BLaER1 treated with 17β-estradiol and CSF1 and Interleukin-3, amounts not matched to agents 10 nM and 100 nM (cell line): ENCODE measurements at regions not wholly inside any gene's neighbourhood (a gene's known extent, or its start where the extent isn't known, plus 50 kb on each side); places are given as distances from the start of the nearest gene placed in this dataset.

Source experiments
- H3K27ac ChIP-seq, 11 experiments: shearing (Covaris generic); formaldehyde crosslinking; 2 replicates each; pipeline ENCODE4 v1.8.1; 2022
- H3K27me3 ChIP-seq, 11 experiments: shearing (Covaris generic); formaldehyde crosslinking; 2 replicates each; pipeline ENCODE4 v1.8.1; 2022
- H3K36me3 ChIP-seq, 11 experiments: shearing (Covaris generic); formaldehyde crosslinking; 2 replicates each; pipeline ENCODE4 v1.8.1; 2022
- H3K4me1 ChIP-seq, 10 experiments: shearing (Covaris generic); formaldehyde crosslinking; 2 replicates each; pipeline ENCODE4 v1.8.1; 2022
- H3K4me2 ChIP-seq, 11 experiments: shearing (Covaris generic); formaldehyde crosslinking; 2 replicates each; pipeline ENCODE4 v1.8.1; 2022
- H3K4me3 ChIP-seq, 10 experiments: shearing (Covaris generic); formaldehyde crosslinking; 2 replicates each; pipeline ENCODE4 v1.8.1; 2022
- H3K9ac ChIP-seq, 11 experiments: shearing (Covaris generic); formaldehyde crosslinking; 2 replicates each; pipeline ENCODE4 v1.8.1; 2022
- H3K9me3 ChIP-seq, 11 experiments: shearing (Covaris generic); formaldehyde crosslinking; replicated peaks in 1 of 11; 2 replicates each; pipeline ENCODE4 v1.8.1; 2022
- H4K20me1 ChIP-seq, 11 experiments: shearing (Covaris generic); formaldehyde crosslinking; 2 replicates each; pipeline ENCODE4 v1.8.1; 2022
- Cebpa-rat ChIP-seq, 11 experiments: shearing (Covaris generic); IDR thresholded peaks; 2 replicates each; pipeline ENCODE4 v1.8.1; 2022

DNA sequence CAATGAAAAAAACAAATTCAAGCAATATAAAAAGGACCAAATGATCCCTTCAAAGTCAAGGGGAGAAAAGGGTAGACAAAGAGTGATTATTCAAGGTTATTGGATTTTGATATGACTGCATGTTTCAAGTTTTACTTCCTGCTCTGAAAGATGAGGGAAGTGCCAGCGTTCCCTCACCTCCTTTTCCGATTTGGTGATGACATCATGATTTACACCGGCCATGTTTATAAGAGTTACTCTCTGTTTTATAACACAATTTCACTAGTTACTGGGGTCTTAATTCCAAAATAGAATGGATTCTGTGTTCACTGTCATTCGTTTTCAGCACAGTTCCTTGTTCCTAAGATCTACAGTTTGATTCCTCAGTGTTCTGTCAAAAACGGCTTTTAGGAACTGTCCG is 60.5 kb upstream of the CPXM2 start:
- H3K4me3 ChIP-seq = no peak overlapping the region
- no peak for TF ChIP-seq Cebpa-rat (IDR thresholded peaks at IDR 0.05)
- peak overlapping the region; percentile 1 to 60 (median 32); a peak in 14 of 22 replicates for H3K4me2 ChIP-seq
- H3K36me3 ChIP-seq = no peaks in the 10 kb centered on the region
- H3K27me3 ChIP-seq = no peaks in the 10 kb centered on the region
- H3K9ac ChIP-seq = no peak overlapping the region
- H3K9me3 ChIP-seq = peaks cover 0 to 13% (median 0%) of the 10 kb centered on the region in 11 experiments; a peak in 2 of 22 replicates
- H3K27ac ChIP-seq = no peak overlapping the region
- H4K20me1 ChIP-seq = no peaks in the 10 kb centered on the region
- H3K4me1 ChIP-seq = peaks cover 0 to 29% (median 17%) of the 10 kb centered on the region in 10 experiments; a peak in 16 of 20 replicates

DNA sequence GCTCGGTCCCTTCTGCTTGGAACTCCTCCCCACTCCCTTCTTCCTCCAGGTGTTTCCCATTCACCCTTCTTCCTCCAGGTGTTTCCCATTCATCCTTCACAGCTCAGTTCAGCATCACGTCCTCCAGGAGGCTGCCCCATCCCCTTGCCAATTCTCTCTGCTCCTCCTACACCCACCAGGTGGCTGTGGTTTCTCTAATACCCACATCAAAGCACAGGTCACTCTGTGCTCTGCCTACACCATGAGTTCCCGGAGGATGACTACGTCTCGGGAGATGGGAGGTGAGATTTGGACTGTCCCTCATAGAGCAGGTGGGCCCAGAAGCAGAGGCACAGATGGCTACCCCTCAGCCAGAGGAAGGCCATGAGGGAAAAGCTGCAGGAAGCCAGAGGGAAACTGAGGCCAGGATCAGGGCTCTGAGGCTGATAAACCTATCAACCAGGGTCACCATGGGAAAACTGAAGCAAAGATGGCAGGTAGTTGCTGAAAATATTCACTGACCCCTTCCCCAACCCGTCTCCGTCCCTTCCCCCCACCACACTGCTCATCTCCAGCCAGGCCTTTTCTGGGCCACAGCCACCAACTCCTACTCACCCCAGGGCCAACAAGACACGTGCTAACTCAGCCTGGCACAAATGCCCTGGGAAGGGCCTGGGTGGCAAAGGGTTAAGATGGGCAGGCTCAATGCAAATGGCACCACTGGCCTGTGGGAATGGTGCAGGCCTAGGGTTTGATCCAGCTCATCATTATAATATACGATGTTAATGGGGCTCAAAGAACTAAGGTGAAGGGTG is 56.6 kb upstream of the CPXM2 start:
- no peaks in the 10 kb centered on the region for H4K20me1 ChIP-seq
- TF ChIP-seq Cebpa-rat (IDR thresholded peaks at IDR 0.05) = no peak
- H3K4me1 ChIP-seq = peaks cover 0 to 50% (median 32%) of the 10 kb centered on the region in 10 experiments; a peak in 16 of 20 replicates
- no peak overlapping the region for H3K4me3 ChIP-seq
- H3K9ac ChIP-seq = no peak overlapping the region
- H3K9me3 ChIP-seq = peaks cover 0 to 13% (median 0%) of the 10 kb centered on the region in 11 experiments; a peak in 2 of 22 replicates
- H3K27ac ChIP-seq = no peak overlapping the region
- peak overlapping the region in 8 of 11 experiments; percentile 37 to 72 (median 52); a peak in 16 of 22 replicates for H3K4me2 ChIP-seq
- H3K36me3 ChIP-seq = no peaks in the 10 kb centered on the region
- H3K27me3 ChIP-seq = no peaks in the 10 kb centered on the region

DNA sequence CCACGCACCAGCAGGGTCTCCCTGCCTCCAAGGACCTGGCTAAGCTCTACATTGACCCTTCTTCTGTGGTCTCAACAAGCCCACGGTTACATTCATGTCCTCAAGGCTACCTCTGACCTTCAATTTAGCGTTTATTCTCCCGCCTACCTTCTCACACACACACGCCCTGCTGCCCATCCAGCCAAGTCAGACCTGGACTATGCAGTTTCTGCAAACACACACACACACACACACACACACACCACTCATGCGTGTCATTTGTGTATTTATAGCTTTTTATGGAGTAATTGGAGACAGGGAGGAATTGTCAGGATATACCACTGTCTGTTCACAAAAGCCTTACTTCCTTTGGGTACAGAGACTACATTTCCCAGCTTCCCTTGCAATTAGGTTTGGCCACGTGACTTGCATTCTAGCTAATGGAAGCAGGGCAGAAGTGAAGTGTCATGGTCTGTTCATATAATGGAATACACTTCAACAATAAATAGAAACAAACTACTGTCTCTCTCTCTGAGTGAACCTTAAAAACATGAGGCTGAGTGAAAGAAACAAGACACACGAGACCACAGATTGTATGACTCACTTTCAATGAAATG is 53.8 kb upstream of the CPXM2 start:
- H3K27me3 ChIP-seq = no peaks in the 10 kb centered on the region
- peak overlapping the region in 10 of 11 experiments; percentile 7 to 58 (median 28); a peak in 17 of 22 replicates for H3K4me2 ChIP-seq

GRCh38 chr10:123944661-123945060 is 53.1 kb upstream of the CPXM2 start:
- H4K20me1 ChIP-seq = no peaks in the 10 kb centered on the region
- H3K4me3 ChIP-seq = no peak overlapping the region
- H3K4me2 ChIP-seq = no peak overlapping the region
- no peaks in the 10 kb centered on the region for H3K9me3 ChIP-seq
- TF ChIP-seq Cebpa-rat (IDR thresholded peaks at IDR 0.05) = no peak
- no peak overlapping the region for H3K27ac ChIP-seq
- H3K4me1 ChIP-seq = peaks cover 0 to 46% (median 28%) of the 10 kb centered on the region in 10 experiments; a peak in 16 of 20 replicates
- H3K27me3 ChIP-seq = no peaks in the 10 kb centered on the region
- H3K36me3 ChIP-seq = no peaks in the 10 kb centered on the region
- H3K9ac ChIP-seq = no peak overlapping the region

More for the DNA sequence above, 53.8 kb upstream of the CPXM2 start:
- Histone ChIP-seq H3K36me3 (no peaks in the 10 kb centered on the region), H3K27ac (peak overlapping the region in 3 of 11 experiments; percentile 4 to 45 (median 33); a peak in 2 of 22 replicates), H3K9ac (no peak overlapping the region), H4K20me1 (no peaks in the 10 kb centered on the region), H3K4me1 (peaks cover 0 to 47% (median 28%) of the 10 kb centered on the region in 10 experiments; a peak in 16 of 20 replicates), H3K4me3 (no peak overlapping the region), H3K9me3 (no peaks in the 10 kb centered on the region)
- TF ChIP-seq Cebpa-rat (IDR thresholded peaks at IDR 0.05) = no peak

- no peak overlapping the region for H3K9ac ChIP-seq
- H3K4me3 ChIP-seq = no peak overlapping the region
- no peaks in the 10 kb centered on the region for H3K9me3 ChIP-seq
- no peak for TF ChIP-seq Cebpa-rat (IDR thresholded peaks at IDR 0.05)
- H3K4me1 ChIP-seq = peaks cover 0 to 41% (median 27%) of the 10 kb centered on the region in 10 experiments; a peak in 16 of 20 replicates
- H3K27ac ChIP-seq = no peak overlapping the region
- H3K36me3 ChIP-seq = no peaks in the 10 kb centered on the region
- no peaks in the 10 kb centered on the region for H3K27me3 ChIP-seq
- H4K20me1 ChIP-seq = no peaks in the 10 kb centered on the region
- H3K4me2 ChIP-seq = peak overlapping the region in 8 of 11 experiments; percentile 7 to 58 (median 26); a peak in 11 of 22 replicates
These were observed 51.7 kb upstream of the CPXM2 start for GRCh38 chr10:123943307-123943706.

DNA sequence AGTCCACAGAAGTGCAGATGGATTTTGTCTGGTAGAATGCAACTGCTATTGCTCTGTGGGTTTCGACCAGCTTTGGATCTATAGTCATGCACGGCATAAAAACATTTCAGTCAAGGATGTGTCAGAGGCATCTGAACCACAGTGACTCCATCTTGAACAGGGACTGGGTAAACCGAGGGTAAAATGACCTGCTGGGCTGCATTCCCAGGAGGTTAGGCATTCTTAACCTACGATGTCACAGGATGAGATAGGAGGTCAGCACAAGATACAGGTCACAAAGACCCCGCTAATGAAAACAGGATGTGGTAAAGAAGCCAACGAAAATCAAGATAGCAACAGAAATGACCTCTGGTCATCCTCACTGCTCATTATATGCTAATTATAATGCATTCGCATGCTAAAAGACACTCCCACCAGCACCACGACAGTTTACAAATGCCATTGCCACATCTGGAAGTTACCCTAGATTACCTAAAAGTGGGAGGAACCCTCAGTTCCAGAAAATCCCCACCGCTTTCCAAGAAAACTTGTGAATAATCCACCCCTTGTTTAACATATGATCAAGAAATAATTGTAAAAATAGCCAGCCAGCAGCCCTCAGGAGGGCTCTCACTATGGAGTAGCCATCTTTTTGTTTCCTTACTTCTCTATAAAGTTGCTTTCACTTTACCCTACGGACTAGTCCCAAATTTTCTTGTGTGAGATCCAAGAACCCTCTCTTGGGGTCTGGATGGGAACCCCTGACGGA is 50.7 kb upstream of the CPXM2 start:
- Histone ChIP-seq H4K20me1 (no peaks in the 10 kb centered on the region), H3K36me3 (no peaks in the 10 kb centered on the region), H3K4me1 (peaks cover 0 to 31% (median 17%) of the 10 kb centered on the region in 10 experiments; a peak in 16 of 20 replicates), H3K9me3 (no peaks in the 10 kb centered on the region), H3K4me2 (peak overlapping the region in 2 of 11 experiments; percentile 31 to 43; a peak in 2 of 22 replicates), H3K27me3 (no peaks in the 10 kb centered on the region), H3K4me3 (no peak overlapping the region), H3K27ac (no peak overlapping the region; a peak in 1 of 22 replicates), H3K9ac (no peak overlapping the region)
- no peak for TF ChIP-seq Cebpa-rat (IDR thresholded peaks at IDR 0.05)
